Skeletal muscle tissue (tissue), 3 donors: ENCODE measurements at regions not wholly inside any gene's neighbourhood (a gene's known extent, or its start where the extent isn't known, plus 50 kb on each side); places are given as distances from the start of the nearest gene placed in this dataset.

ENCODE experiments used
- H3K27ac ChIP-seq: one replicate; pipeline ENCODE4 v1.7.0; 2013; ENCODE audit warnings: mild to moderate bottlenecking, low read depth, low read length, inconsistent platforms
- H3K27me3 ChIP-seq, 3 donors: one replicate each; pipeline ENCODE4 v1.7.0; 2013; ENCODE audit warnings: low read length in 3 of 3; ENCODE audit not compliant: control insufficient read depth in 3 of 3, insufficient read depth in 3 of 3
- H3K36me3 ChIP-seq, 3 donors: one replicate each; pipeline ENCODE4 v1.7.0; 2013; ENCODE audit warnings: low read length in 3 of 3; ENCODE audit not compliant: control insufficient read depth in 3 of 3, insufficient read depth in 3 of 3
- H3K4me1 ChIP-seq, 3 donors: one replicate each; pipeline ENCODE4 v1.7.0; 2013; ENCODE audit warnings: low read length in 3 of 3, mild to moderate bottlenecking in 3 of 3; ENCODE audit not compliant: control insufficient read depth in 3 of 3, insufficient read depth in 3 of 3
- H3K4me3 ChIP-seq, 3 donors: one replicate each; pipeline ENCODE4 v1.7.0; 2013; ENCODE audit warnings: low read length in 3 of 3
- H3K9ac ChIP-seq, 3 donors: one replicate each; pipeline ENCODE4 v1.7.0; 2013; ENCODE audit warnings: low read length in 3 of 3, mild to moderate bottlenecking in 3 of 3, moderate library complexity in 2 of 3, low read depth in 1 of 3
- H3K9me3 ChIP-seq, 3 donors: one replicate each; pipeline ENCODE4 v1.7.0; 2013; ENCODE audit warnings: low read length in 3 of 3; ENCODE audit not compliant: control insufficient read depth in 3 of 3
- donor health status: Osteomylitis.

GRCh38 chr18:6633310-6633709 lies 96.2 kb upstream of the ARHGAP28 start:
- no peak overlapping the region for H3K9ac ChIP-seq
- no peaks in the 10 kb centered on the region for H3K36me3 ChIP-seq
- H3K27ac ChIP-seq = no peak overlapping the region
- no peak overlapping the region for H3K4me3 ChIP-seq
- no peaks in the 10 kb centered on the region for H3K9me3 ChIP-seq
- no peaks in the 10 kb centered on the region for H3K4me1 ChIP-seq
- no peaks in the 10 kb centered on the region for H3K27me3 ChIP-seq

GRCh38 chr18:6636091-6636490 lies 93.4 kb upstream of the ARHGAP28 start:
- Histone ChIP-seq H3K36me3 (no peaks in the 10 kb centered on the region), H3K4me1 (no peaks in the 10 kb centered on the region), H3K27me3 (no peaks in the 10 kb centered on the region), H3K9ac (no peak overlapping the region), H3K27ac (no peak overlapping the region), H3K9me3 (no peaks in the 10 kb centered on the region), H3K4me3 (no peak overlapping the region)

- no peaks in the 10 kb centered on the region for H3K4me1 ChIP-seq
- H3K4me3 ChIP-seq = no peak overlapping the region
- no peak overlapping the region for H3K9ac ChIP-seq
- H3K27me3 ChIP-seq = no peaks in the 10 kb centered on the region
- H3K27ac ChIP-seq = no peak overlapping the region
- H3K36me3 ChIP-seq = no peaks in the 10 kb centered on the region
- H3K9me3 ChIP-seq = no peaks in the 10 kb centered on the region
Measured at GRCh38 chr18:6638447-6638846, 91.1 kb upstream of the ARHGAP28 start.

GRCh38 chr18:6639305-6639704 lies 90.2 kb upstream of the ARHGAP28 start:
- Histone ChIP-seq H3K9me3 (no peaks in the 10 kb centered on the region), H3K9ac (no peak overlapping the region), H3K36me3 (no peaks in the 10 kb centered on the region), H3K4me1 (no peaks in the 10 kb centered on the region), H3K4me3 (no peak overlapping the region), H3K27me3 (no peaks in the 10 kb centered on the region), H3K27ac (no peak overlapping the region)

GRCh38 chr18:6644836-6645627 lies 84.5 kb upstream of the ARHGAP28 start:
- Histone ChIP-seq H3K27ac (no peak overlapping the region), H3K9me3 (no peaks in the 10 kb centered on the region), H3K4me3 (no peak overlapping the region), H3K27me3 (no peaks in the 10 kb centered on the region), H3K9ac (no peak overlapping the region), H3K36me3 (no peaks in the 10 kb centered on the region), H3K4me1 (no peaks in the 10 kb centered on the region)

- Histone ChIP-seq H3K27me3 (no peaks in the 10 kb centered on the region), H3K36me3 (no peaks in the 10 kb centered on the region), H3K4me3 (no peak overlapping the region), H3K27ac (no peak overlapping the region), H3K9ac (no peak overlapping the region), H3K4me1 (no peaks in the 10 kb centered on the region), H3K9me3 (no peaks in the 10 kb centered on the region)
Measured at GRCh38 chr18:6646801-6647200, 82.7 kb upstream of the ARHGAP28 start.

- H3K27ac ChIP-seq = no peak overlapping the region
- no peaks in the 10 kb centered on the region for H3K4me1 ChIP-seq
- H3K27me3 ChIP-seq = no peaks in the 10 kb centered on the region
- H3K36me3 ChIP-seq = no peaks in the 10 kb centered on the region
- no peaks in the 10 kb centered on the region for H3K9me3 ChIP-seq
- no peak overlapping the region for H3K4me3 ChIP-seq
- H3K9ac ChIP-seq = no peak overlapping the region
Measured at GRCh38 chr18:6648581-6648980, 80.9 kb upstream of the ARHGAP28 start.

- no peaks in the 10 kb centered on the region for H3K36me3 ChIP-seq
- H3K9ac ChIP-seq = no peak overlapping the region
- H3K4me1 ChIP-seq = peaks cover 0 to 4% (median 0%) of the 10 kb centered on the region in 3 donors
- no peak overlapping the region for H3K27ac ChIP-seq
- H3K4me3 ChIP-seq = no peak overlapping the region
- H3K27me3 ChIP-seq = no peaks in the 10 kb centered on the region
- H3K9me3 ChIP-seq = no peaks in the 10 kb centered on the region
Measured at GRCh38 chr18:6649421-6650126, 79.9 kb upstream of the ARHGAP28 start.

- H3K9me3 ChIP-seq = no peaks in the 10 kb centered on the region
- no peak overlapping the region for H3K4me3 ChIP-seq
- H3K27ac ChIP-seq = no peak overlapping the region
- no peaks in the 10 kb centered on the region for H3K27me3 ChIP-seq
- H3K36me3 ChIP-seq = no peaks in the 10 kb centered on the region
- peaks cover 0 to 4% (median 0%) of the 10 kb centered on the region in 3 donors for H3K4me1 ChIP-seq
- H3K9ac ChIP-seq = no peak overlapping the region
Measured at GRCh38 chr18:6650127-6650507, 79.4 kb upstream of the ARHGAP28 start.

GRCh38 chr18:6650747-6651146 lies 78.8 kb upstream of the ARHGAP28 start:
- H3K4me1 ChIP-seq = peaks cover 0 to 4% (median 0%) of the 10 kb centered on the region in 3 donors
- H3K36me3 ChIP-seq = no peaks in the 10 kb centered on the region
- no peak overlapping the region for H3K27ac ChIP-seq
- no peaks in the 10 kb centered on the region for H3K27me3 ChIP-seq
- no peak overlapping the region for H3K4me3 ChIP-seq
- no peaks in the 10 kb centered on the region for H3K9me3 ChIP-seq
- H3K9ac ChIP-seq = no peak overlapping the region
